ENCODE measurements at regions not wholly inside any gene's neighbourhood (a gene's known extent, or its start where the extent isn't known, plus 50 kb on each side); places are given as distances from the start of the nearest gene placed in this dataset.

DNA sequence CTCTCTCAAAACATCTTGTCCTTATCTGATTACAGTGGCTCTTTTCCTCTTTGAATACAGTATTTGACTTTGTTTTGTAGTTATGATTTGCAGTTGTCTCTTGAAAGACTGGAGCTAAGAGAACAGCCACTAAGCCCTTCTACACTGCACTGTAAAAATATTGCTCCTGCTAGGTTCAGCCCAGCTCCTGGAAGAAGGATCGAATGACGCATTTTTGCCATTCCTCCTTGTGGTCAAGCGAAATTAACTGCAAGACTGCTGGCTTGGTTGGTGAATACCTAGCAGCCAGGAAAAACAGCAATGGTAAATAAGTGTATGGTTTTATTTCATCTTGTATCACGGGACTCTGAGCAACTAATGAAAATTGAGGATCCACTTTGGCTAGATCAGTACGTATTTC lies 407.8 kb upstream of the CDH2 start:
- no peak overlapping the region for H3K27ac ChIP-seq (ENCODE audit: control insufficient read depth, insufficient read depth, low read length)
- H3K79me2 ChIP-seq (ENCODE audit: control insufficient read depth, insufficient read depth, low read length): no peaks in the 10 kb centered on the region
- no peaks in the 10 kb centered on the region for H3K27me3 ChIP-seq (ENCODE audit: control insufficient read depth, extremely low read depth, insufficient read depth, low read length)
- no peaks in the 10 kb centered on the region for H3K36me3 ChIP-seq (ENCODE audit: control insufficient read depth in 2 of 2, extremely low read depth in 1 of 2, insufficient read depth in 2 of 2, low read length in 2 of 2)
- no peak overlapping the region for H3K4me2 ChIP-seq (ENCODE audit: control insufficient read depth, extremely low read depth, insufficient read depth, low read depth, low read length)
- no peaks in the 10 kb centered on the region for H4K20me1 ChIP-seq (ENCODE audit: control insufficient read depth, extremely low read depth, insufficient read depth, low read length)
- no peak for DNase-seq (ENCODE audit: low read depth, low spot score)
- H3K9ac ChIP-seq (ENCODE audit: control insufficient read depth, extremely low read depth, insufficient read depth, low read length): no peak overlapping the region
- no peaks in the 10 kb centered on the region for H3K9me1 ChIP-seq (ENCODE audit: control insufficient read depth, extremely low read depth, insufficient read depth, low read length)
- dilution Hi-C loops (cut with MboI; ENCODE audit: extremely low pct_ligation_motif_present, low sequenced_read_pairs): no loop called here
- peak overlapping the region; percentile 4 for H2AFZ ChIP-seq (ENCODE audit: control insufficient read depth, low read length)
- no peak overlapping the region for H3K4me3 ChIP-seq (ENCODE audit: control insufficient read depth in 2 of 3, extremely low read depth in 1 of 3, insufficient read depth in 2 of 3, low read depth in 1 of 3, low read length in 3 of 3)
- no peak for FAIRE-seq
- TF ChIP-seq EZH2 (IDR thresholded peaks at IDR 0.05; ENCODE audit: low read length): no peak
- TF ChIP-seq, protein P1, sequence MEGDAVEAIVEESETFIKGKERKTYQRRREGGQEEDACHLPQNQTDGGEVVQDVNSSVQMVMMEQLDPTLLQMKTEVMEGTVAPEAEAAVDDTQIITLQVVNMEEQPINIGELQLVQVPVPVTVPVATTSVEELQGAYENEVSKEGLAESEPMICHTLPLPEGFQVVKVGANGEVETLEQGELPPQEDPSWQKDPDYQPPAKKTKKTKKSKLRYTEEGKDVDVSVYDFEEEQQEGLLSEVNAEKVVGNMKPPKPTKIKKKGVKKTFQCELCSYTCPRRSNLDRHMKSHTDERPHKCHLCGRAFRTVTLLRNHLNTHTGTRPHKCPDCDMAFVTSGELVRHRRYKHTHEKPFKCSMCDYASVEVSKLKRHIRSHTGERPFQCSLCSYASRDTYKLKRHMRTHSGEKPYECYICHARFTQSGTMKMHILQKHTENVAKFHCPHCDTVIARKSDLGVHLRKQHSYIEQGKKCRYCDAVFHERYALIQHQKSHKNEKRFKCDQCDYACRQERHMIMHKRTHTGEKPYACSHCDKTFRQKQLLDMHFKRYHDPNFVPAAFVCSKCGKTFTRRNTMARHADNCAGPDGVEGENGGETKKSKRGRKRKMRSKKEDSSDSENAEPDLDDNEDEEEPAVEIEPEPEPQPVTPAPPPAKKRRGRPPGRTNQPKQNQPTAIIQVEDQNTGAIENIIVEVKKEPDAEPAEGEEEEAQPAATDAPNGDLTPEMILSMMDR (optimal IDR thresholded peaks at IDR 0.05 in 1 of 3, IDR thresholded peaks at IDR 0.05 in 1 of 3, conservative IDR thresholded peaks at IDR 0.05 in 1 of 3; ENCODE audit: extremely low read depth in 1 of 3, insufficient read depth in 2 of 3, low read length in 3 of 3): no peak
- no peaks in the 10 kb centered on the region for H3K4me1 ChIP-seq (ENCODE audit: control insufficient read depth, extremely low read depth, insufficient read depth, low read length)
- H3K9me3 ChIP-seq (ENCODE audit: control insufficient read depth, low read depth, low read length): no peaks in the 10 kb centered on the region

DNA sequence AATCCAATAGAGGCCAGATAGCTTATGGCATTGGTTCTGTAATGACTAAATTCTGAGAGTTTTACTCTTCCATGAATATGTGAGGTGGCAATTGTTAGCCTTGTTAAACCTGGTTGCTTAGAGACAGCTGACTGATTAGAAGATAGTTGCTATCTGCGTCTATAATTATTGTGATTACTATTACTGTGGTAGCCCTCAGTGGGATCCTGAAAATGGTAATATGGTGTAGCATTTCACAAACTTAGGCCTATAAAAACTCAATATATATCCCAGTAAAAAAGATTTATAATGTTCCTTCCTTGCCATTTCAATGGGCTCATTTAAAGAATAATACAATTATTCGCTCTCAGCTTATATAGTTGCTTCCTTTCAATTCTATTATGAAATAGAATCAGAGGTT lies 405.8 kb upstream of the CDH2 start:
- Histone ChIP-seq H3K4me2 (ENCODE audit: control insufficient read depth, extremely low read depth, insufficient read depth, low read depth, low read length) (no peak overlapping the region), H3K4me3 (ENCODE audit: control insufficient read depth in 2 of 3, extremely low read depth in 1 of 3, insufficient read depth in 2 of 3, low read depth in 1 of 3, low read length in 3 of 3) (no peak overlapping the region), H2AFZ (ENCODE audit: control insufficient read depth, low read length) (no peak overlapping the region), H3K9me1 (ENCODE audit: control insufficient read depth, extremely low read depth, insufficient read depth, low read length) (no peaks in the 10 kb centered on the region), H3K4me1 (ENCODE audit: control insufficient read depth, extremely low read depth, insufficient read depth, low read length) (no peaks in the 10 kb centered on the region), H3K79me2 (ENCODE audit: control insufficient read depth, insufficient read depth, low read length) (no peaks in the 10 kb centered on the region), H4K20me1 (ENCODE audit: control insufficient read depth, extremely low read depth, insufficient read depth, low read length) (no peaks in the 10 kb centered on the region), H3K9ac (ENCODE audit: control insufficient read depth, extremely low read depth, insufficient read depth, low read length) (no peak overlapping the region), H3K9me3 (ENCODE audit: control insufficient read depth, low read depth, low read length) (no peaks in the 10 kb centered on the region), H3K36me3 (ENCODE audit: control insufficient read depth in 2 of 2, extremely low read depth in 1 of 2, insufficient read depth in 2 of 2, low read length in 2 of 2) (no peaks in the 10 kb centered on the region), H3K27me3 (ENCODE audit: control insufficient read depth, extremely low read depth, insufficient read depth, low read length) (no peaks in the 10 kb centered on the region), H3K27ac (ENCODE audit: control insufficient read depth, insufficient read depth, low read length) (no peak overlapping the region)
- dilution Hi-C loops (cut with MboI; ENCODE audit: extremely low pct_ligation_motif_present, low sequenced_read_pairs): no loop called here
- FAIRE-seq (no peak), DNase-seq (ENCODE audit: low read depth, low spot score) (no peak)
- TF ChIP-seq EZH2 (IDR thresholded peaks at IDR 0.05; ENCODE audit: low read length): no peak
- TF ChIP-seq, protein P1 (optimal IDR thresholded peaks at IDR 0.05 in 1 of 3, IDR thresholded peaks at IDR 0.05 in 1 of 3, conservative IDR thresholded peaks at IDR 0.05 in 1 of 3; ENCODE audit: extremely low read depth in 1 of 3, insufficient read depth in 2 of 3, low read length in 3 of 3): no peak

Data from keratinocyte (primary cell).